ENCODE measurements at regions not wholly inside any gene's neighbourhood (a gene's known extent, or its start where the extent isn't known, plus 50 kb on each side); places are given as distances from the start of the nearest gene placed in this dataset.

GRCh38 chr1:239242404-239242803 is 144.0 kb upstream of the CHRM3 start:
- no peak for TF ChIP-seq CTCF (IDR thresholded peaks at IDR 0.05; ENCODE audit: insufficient read depth, low read length, poor library complexity, severe bottlenecking)

GRCh38 chr1:239240736-239241135 is 145.6 kb upstream of the CHRM3 start:
- DNase-seq (ENCODE audit: low read depth) = no peak
- H3K36me3 ChIP-seq (ENCODE audit: control insufficient read depth, insufficient read depth, low read length) = no peaks in the 10 kb centered on the region
- no peaks in the 10 kb centered on the region for H3K27me3 ChIP-seq (ENCODE audit: control insufficient read depth, insufficient read depth, low read length)
- TF ChIP-seq CTCF (IDR thresholded peaks at IDR 0.05; ENCODE audit: insufficient read depth, low read length, poor library complexity, severe bottlenecking) = no peak
- H3K4me3 ChIP-seq (ENCODE audit: low read depth, low read length) = no peak overlapping the region

More at GRCh38 chr1:239242404-239242803, 144.0 kb upstream of the CHRM3 start:
- no peak overlapping the region for H3K4me3 ChIP-seq (ENCODE audit: low read depth, low read length)
- no peaks in the 10 kb centered on the region for H3K36me3 ChIP-seq (ENCODE audit: control insufficient read depth, insufficient read depth, low read length)
- no peak for DNase-seq (ENCODE audit: low read depth)
- H3K27me3 ChIP-seq (ENCODE audit: control insufficient read depth, insufficient read depth, low read length) = no peaks in the 10 kb centered on the region

GRCh38 chr1:239239529-239239928 is 146.8 kb upstream of the CHRM3 start:
- no peak for DNase-seq (ENCODE audit: low read depth)
- no peak overlapping the region for H3K4me3 ChIP-seq (ENCODE audit: low read depth, low read length)
- no peaks in the 10 kb centered on the region for H3K36me3 ChIP-seq (ENCODE audit: control insufficient read depth, insufficient read depth, low read length)
- TF ChIP-seq CTCF (IDR thresholded peaks at IDR 0.05; ENCODE audit: insufficient read depth, low read length, poor library complexity, severe bottlenecking) = no peak
- H3K27me3 ChIP-seq (ENCODE audit: control insufficient read depth, insufficient read depth, low read length) = no peaks in the 10 kb centered on the region

- DNase-seq (ENCODE audit: low read depth) = no peak
- no peak for TF ChIP-seq CTCF (IDR thresholded peaks at IDR 0.05; ENCODE audit: insufficient read depth, low read length, poor library complexity, severe bottlenecking)
- H3K27me3 ChIP-seq (ENCODE audit: control insufficient read depth, insufficient read depth, low read length) = no peaks in the 10 kb centered on the region
- no peaks in the 10 kb centered on the region for H3K36me3 ChIP-seq (ENCODE audit: control insufficient read depth, insufficient read depth, low read length)
- no peak overlapping the region for H3K4me3 ChIP-seq (ENCODE audit: low read depth, low read length)
Measured at GRCh38 chr1:239237912-239238311, 148.5 kb upstream of the CHRM3 start.

GRCh38 chr1:239233626-239234025 is 152.7 kb upstream of the CHRM3 start:
- no peaks in the 10 kb centered on the region for H3K27me3 ChIP-seq (ENCODE audit: control insufficient read depth, insufficient read depth, low read length)
- H3K36me3 ChIP-seq (ENCODE audit: control insufficient read depth, insufficient read depth, low read length) = no peaks in the 10 kb centered on the region
- TF ChIP-seq CTCF (IDR thresholded peaks at IDR 0.05; ENCODE audit: insufficient read depth, low read length, poor library complexity, severe bottlenecking) = no peak
- DNase-seq (ENCODE audit: low read depth) = no peak
- H3K4me3 ChIP-seq (ENCODE audit: low read depth, low read length) = no peak overlapping the region

GRCh38 chr1:239232921-239233320 is 153.4 kb upstream of the CHRM3 start:
- TF ChIP-seq CTCF (IDR thresholded peaks at IDR 0.05; ENCODE audit: insufficient read depth, low read length, poor library complexity, severe bottlenecking) = no peak
- H3K36me3 ChIP-seq (ENCODE audit: control insufficient read depth, insufficient read depth, low read length) = no peaks in the 10 kb centered on the region
- no peaks in the 10 kb centered on the region for H3K27me3 ChIP-seq (ENCODE audit: control insufficient read depth, insufficient read depth, low read length)
- no peak for DNase-seq (ENCODE audit: low read depth)
- H3K4me3 ChIP-seq (ENCODE audit: low read depth, low read length) = no peak overlapping the region

All from kidney epithelial cell (primary cell).